ENCODE measurements at regions not wholly inside any gene's neighbourhood (a gene's known extent, or its start where the extent isn't known, plus 50 kb on each side); places are given as distances from the start of the nearest gene placed in this dataset.
A peak's percentile ranks its signal among the peaks of the same experiment; 100 is the strongest.

- no peak overlapping the region for H3K4me3 ChIP-seq (ENCODE audit: insufficient read depth, low read depth, low read length)
- DNase-seq (ENCODE audit: low read depth) (no peak), FAIRE-seq (no peak)
- H3K27ac ChIP-seq (ENCODE audit: low read depth, low read length): no peak overlapping the region
- no peak overlapping the region for H2AFZ ChIP-seq (ENCODE audit: low read depth, low read length)
- peaks cover 3% of the 10 kb centered on the region for H3K27me3 Mint-ChIP-seq (ENCODE audit: low read depth, unreplicated experiment)
- no peaks in the 10 kb centered on the region for H3K36me3 Mint-ChIP-seq (ENCODE audit: low read depth, unreplicated experiment)
- no peaks in the 10 kb centered on the region for H3K27me3 ChIP-seq (ENCODE audit: insufficient read depth, low read length)
- H3K4me1 ChIP-seq (ENCODE audit: insufficient read depth, low read length): no peaks in the 10 kb centered on the region
- no peak overlapping the region for H3K4me2 ChIP-seq (ENCODE audit: low read length)
- H3K79me2 ChIP-seq (ENCODE audit: insufficient read depth, low read length): no peaks in the 10 kb centered on the region
- TF ChIP-seq EZH2 (IDR thresholded peaks at IDR 0.05; ENCODE audit: insufficient read depth, low read length): no peak
- TF ChIP-seq CTCF (IDR thresholded peaks at IDR 0.05; ENCODE audit: insufficient read depth, low read depth, low read length): no peak
- H3K36me3 ChIP-seq (ENCODE audit: insufficient read depth, low read length): no peaks in the 10 kb centered on the region
- H3K9me3 ChIP-seq (ENCODE audit: insufficient read depth, low read depth, low read length): no peaks in the 10 kb centered on the region
- H3K4me3 Mint-ChIP-seq (ENCODE audit: unreplicated experiment): no peak overlapping the region
- no peaks in the 10 kb centered on the region for H3K4me1 Mint-ChIP-seq (ENCODE audit: low read depth, unreplicated experiment)
- H3K9ac ChIP-seq (ENCODE audit: low read length): no peak overlapping the region
- H3K27ac Mint-ChIP-seq (ENCODE audit: unreplicated experiment): no peak overlapping the region
- H4K20me1 ChIP-seq (ENCODE audit: insufficient read depth, low read length): no peaks in the 10 kb centered on the region
- H3K9me3 Mint-ChIP-seq (ENCODE audit: unreplicated experiment): no peaks in the 10 kb centered on the region
These were observed 212.4 kb upstream of the SPAG17 start for GRCh38 chr1:118397496-118397859.

DNA sequence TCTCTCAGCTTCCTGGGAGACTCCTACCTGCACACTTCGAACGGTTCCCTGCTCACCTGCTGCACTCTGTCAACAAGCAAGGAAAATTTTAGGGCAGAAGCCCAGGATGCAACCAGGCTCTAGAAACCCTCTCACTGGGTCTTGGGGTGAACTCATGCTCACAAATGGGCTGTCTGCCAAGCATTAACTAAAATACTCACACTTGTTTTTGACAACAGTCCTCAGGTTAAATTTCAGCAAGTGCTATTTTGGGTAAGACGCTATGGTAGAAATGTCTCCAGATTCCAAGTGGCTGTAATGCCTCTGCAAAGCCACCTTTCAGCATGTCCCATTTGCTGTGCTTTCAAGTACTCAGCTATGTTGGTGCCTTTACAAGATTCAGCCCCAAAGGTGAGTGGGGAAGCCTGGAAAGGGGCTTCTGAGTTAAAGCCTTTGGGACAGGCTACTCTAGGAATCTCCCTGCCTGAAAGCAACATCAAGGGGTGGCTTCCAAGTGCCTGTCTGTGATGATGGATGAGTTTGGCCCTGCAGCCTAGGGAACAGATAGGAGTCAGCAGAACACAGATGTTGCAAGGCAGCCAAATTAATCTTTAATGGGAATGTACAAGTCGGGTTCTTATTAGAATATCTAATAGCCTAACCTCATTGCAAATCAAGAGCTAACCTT is 211.9 kb upstream of the SPAG17 start:
- Mint-ChIP-seq H3K36me3 (ENCODE audit: low read depth, unreplicated experiment) (no peaks in the 10 kb centered on the region), H3K27ac (ENCODE audit: unreplicated experiment) (no peak overlapping the region), H3K4me1 (ENCODE audit: low read depth, unreplicated experiment) (no peaks in the 10 kb centered on the region), H3K4me3 (ENCODE audit: unreplicated experiment) (no peak overlapping the region), H3K27me3 (ENCODE audit: low read depth, unreplicated experiment) (peaks cover 3% of the 10 kb centered on the region), H3K9me3 (ENCODE audit: unreplicated experiment) (no peaks in the 10 kb centered on the region)
- H3K36me3 ChIP-seq (ENCODE audit: insufficient read depth, low read length): no peaks in the 10 kb centered on the region
- no peak overlapping the region for H2AFZ ChIP-seq (ENCODE audit: low read depth, low read length)
- H3K4me3 ChIP-seq (ENCODE audit: insufficient read depth, low read depth, low read length): no peak overlapping the region
- H3K27me3 ChIP-seq (ENCODE audit: insufficient read depth, low read length): no peaks in the 10 kb centered on the region
- no peak overlapping the region for H3K4me2 ChIP-seq (ENCODE audit: low read length)
- H3K27ac ChIP-seq (ENCODE audit: low read depth, low read length): no peak overlapping the region
- H3K9me3 ChIP-seq (ENCODE audit: insufficient read depth, low read depth, low read length): no peaks in the 10 kb centered on the region
- peak; percentile 17 for DNase-seq (ENCODE audit: low read depth)
- no peaks in the 10 kb centered on the region for H3K4me1 ChIP-seq (ENCODE audit: insufficient read depth, low read length)
- no peaks in the 10 kb centered on the region for H3K79me2 ChIP-seq (ENCODE audit: insufficient read depth, low read length)
- no peak for FAIRE-seq
- no peak overlapping the region for H3K9ac ChIP-seq (ENCODE audit: low read length)
- H4K20me1 ChIP-seq (ENCODE audit: insufficient read depth, low read length): no peaks in the 10 kb centered on the region
- TF ChIP-seq CTCF (IDR thresholded peaks at IDR 0.05; ENCODE audit: insufficient read depth, low read depth, low read length) (no peak), EZH2 (IDR thresholded peaks at IDR 0.05; ENCODE audit: insufficient read depth, low read length) (no peak)

DNA sequence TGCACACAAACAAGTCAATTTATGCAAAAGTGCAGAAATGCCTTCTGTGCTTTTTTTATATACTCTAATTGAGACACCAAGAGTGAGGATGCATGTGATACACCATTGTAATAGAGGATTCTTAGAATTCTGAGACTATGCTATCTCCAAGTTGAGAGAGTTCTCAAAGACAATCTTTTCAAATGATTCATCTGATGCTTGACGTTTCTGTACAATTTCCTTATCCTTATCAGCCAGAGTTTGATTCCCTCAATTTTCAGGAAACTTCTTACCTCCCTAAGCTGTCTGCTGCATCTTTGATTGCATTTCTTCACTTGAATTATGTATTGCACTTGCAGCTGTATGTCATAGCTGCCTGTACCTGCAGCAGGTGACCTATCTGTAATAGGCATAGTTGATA is 211.3 kb upstream of the SPAG17 start:
- Histone ChIP-seq H3K4me3 (ENCODE audit: insufficient read depth, low read depth, low read length) (no peak overlapping the region), H3K79me2 (ENCODE audit: insufficient read depth, low read length) (no peaks in the 10 kb centered on the region), H3K27me3 (ENCODE audit: insufficient read depth, low read length) (no peaks in the 10 kb centered on the region), H4K20me1 (ENCODE audit: insufficient read depth, low read length) (no peaks in the 10 kb centered on the region), H3K9me3 (ENCODE audit: insufficient read depth, low read depth, low read length) (no peaks in the 10 kb centered on the region), H3K4me1 (ENCODE audit: insufficient read depth, low read length) (no peaks in the 10 kb centered on the region), H3K9ac (ENCODE audit: low read length) (no peak overlapping the region), H3K4me2 (ENCODE audit: low read length) (no peak overlapping the region), H3K27ac (ENCODE audit: low read depth, low read length) (no peak overlapping the region), H2AFZ (ENCODE audit: low read depth, low read length) (no peak overlapping the region), H3K36me3 (ENCODE audit: insufficient read depth, low read length) (no peaks in the 10 kb centered on the region)
- no peak for TF ChIP-seq CTCF (IDR thresholded peaks at IDR 0.05; ENCODE audit: insufficient read depth, low read depth, low read length)
- no peak for TF ChIP-seq EZH2 (IDR thresholded peaks at IDR 0.05; ENCODE audit: insufficient read depth, low read length)
- H3K4me3 Mint-ChIP-seq (ENCODE audit: unreplicated experiment): no peak overlapping the region
- H3K36me3 Mint-ChIP-seq (ENCODE audit: low read depth, unreplicated experiment): no peaks in the 10 kb centered on the region
- peaks cover 3% of the 10 kb centered on the region for H3K27me3 Mint-ChIP-seq (ENCODE audit: low read depth, unreplicated experiment)
- DNase-seq (ENCODE audit: low read depth) (no peak), FAIRE-seq (no peak)
- H3K9me3 Mint-ChIP-seq (ENCODE audit: unreplicated experiment): no peaks in the 10 kb centered on the region
- H3K4me1 Mint-ChIP-seq (ENCODE audit: low read depth, unreplicated experiment): no peaks in the 10 kb centered on the region
- H3K27ac Mint-ChIP-seq (ENCODE audit: unreplicated experiment): no peak overlapping the region

Measured in astrocyte (in vitro differentiated cells and primary cell).